HG03571 (cell line): ENCODE measurements at regions not wholly inside any gene's neighbourhood (a gene's known extent, or its start where the extent isn't known, plus 50 kb on each side); places are given as distances from the start of the nearest gene placed in this dataset.

Experiments used
- ATAC-seq: cut with Tn5 transposase; IDR thresholded peaks from one replicate; pipeline ENCODE4 v1.9.1; 2021; ENCODE audit not compliant: unreplicated experiment

DNA sequence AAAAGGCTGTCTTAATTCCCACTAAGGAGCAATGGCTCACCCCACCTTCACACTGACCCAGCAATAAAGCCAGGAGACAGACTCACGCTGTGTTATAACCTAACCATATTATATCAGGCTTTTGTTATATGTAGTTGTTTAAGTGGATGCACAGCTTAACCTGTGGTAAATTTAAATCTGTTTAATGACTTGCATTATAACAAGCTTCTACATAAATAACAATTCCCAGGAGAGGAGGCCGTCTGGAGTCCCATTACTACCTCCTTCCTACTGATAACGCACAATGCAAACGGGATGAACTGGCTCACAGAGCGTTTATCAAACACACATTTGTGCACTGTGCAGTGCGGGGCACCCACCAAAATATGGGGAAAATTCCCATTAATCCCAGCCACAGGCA is 102.1 kb upstream of the MGMT start:
- no peak for ATAC-seq

GRCh38 chr10:129365767-129366402 is 101.2 kb upstream of the MGMT start:
- no peak for ATAC-seq

- no peak for ATAC-seq
Observed at GRCh38 chr10:129366450-129366849, 100.6 kb upstream of the MGMT start.

DNA sequence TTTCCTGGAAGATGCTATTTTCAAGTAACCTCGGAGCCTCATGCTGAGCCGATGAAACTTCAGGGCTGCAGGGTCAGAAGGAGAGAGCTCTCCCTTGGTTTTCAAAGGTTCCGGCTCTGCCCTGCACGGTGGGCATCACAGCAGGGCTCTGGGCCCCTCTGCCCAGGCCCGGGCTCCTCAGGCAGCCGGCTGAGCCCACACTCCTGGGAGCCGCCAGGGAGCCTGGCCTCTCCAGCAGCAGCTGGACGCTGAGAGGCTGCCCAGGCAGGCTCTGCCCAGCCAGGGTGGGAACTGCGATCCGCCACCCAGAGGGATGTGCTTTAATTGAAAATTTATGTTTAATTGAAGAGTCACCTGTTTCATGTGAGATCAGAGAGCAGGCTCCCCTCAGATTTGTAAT is 97.5 kb upstream of the MGMT start:
- ATAC-seq = no peak

GRCh38 chr10:129371541-129371940 is 95.5 kb upstream of the MGMT start:
- ATAC-seq = no peak

- ATAC-seq = no peak
Observed at GRCh38 chr10:129372172-129372571, 94.9 kb upstream of the MGMT start.

GRCh38 chr10:129373231-129373630 is 93.8 kb upstream of the MGMT start:
- ATAC-seq = no peak

- ATAC-seq = no peak
Observed at GRCh38 chr10:129373718-129374117, 93.3 kb upstream of the MGMT start.

DNA sequence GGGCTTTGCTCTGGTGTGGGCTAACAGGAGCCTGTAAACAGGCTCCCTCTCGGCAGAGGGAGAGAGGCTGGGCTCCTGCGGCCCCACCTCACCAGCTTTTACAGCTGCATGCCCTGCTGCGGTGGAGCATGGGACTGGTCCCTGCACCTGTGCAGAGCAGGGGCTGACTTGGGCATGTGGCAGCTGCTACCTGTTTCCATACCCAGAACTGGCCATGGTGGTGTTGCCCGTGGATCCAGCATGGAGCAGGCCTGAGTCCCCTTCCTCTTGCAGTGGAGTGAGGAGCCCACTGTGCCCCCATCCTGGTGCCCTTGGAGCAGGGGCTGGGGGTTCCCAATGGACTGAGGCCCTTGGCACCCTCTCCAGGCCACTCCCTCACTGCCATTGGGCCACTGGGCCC is 91.9 kb upstream of the MGMT start:
- ATAC-seq = no peak

DNA sequence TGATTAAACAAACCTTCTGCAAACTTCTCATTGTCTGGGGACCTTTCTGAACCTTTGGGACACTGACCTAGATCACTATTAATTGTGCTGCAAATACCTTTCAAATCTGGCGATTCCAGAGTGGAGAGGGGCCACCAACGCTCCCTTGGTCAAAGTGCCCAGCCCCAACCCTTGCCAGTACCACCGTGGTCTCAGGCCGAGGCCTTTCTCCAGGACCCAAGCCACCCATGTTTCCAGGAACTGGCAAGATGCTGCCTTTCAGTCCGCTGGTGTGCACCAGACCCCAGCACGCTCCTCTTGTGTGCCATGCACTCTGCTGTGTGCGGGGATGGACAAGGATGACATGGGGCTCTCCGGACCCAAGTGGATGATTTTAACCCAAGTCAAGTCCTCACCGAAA is 91.1 kb upstream of the MGMT start:
- no peak for ATAC-seq

DNA sequence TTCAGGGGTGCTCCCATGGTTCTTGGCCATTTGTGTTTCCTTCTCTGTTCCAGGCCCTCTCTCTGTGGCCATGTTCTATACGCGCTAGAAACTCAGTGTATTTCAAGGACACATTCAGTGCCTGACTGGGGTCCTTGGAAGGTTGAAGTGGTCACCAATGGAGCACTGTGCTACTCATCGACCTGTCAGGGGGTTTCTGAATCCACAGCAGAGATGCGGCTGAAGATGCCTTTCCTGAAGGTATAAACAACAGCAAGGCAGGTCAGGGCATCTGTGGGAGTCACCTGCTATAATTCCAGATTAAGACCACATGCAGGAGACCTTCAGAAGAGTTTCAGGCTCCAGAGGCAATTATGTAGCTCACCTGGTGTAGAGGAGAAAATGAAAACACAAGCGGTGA is 86.8 kb upstream of the MGMT start:
- ATAC-seq = no peak

- ATAC-seq = no peak
Observed at GRCh38 chr10:129381741-129382140, 85.3 kb upstream of the MGMT start.

DNA sequence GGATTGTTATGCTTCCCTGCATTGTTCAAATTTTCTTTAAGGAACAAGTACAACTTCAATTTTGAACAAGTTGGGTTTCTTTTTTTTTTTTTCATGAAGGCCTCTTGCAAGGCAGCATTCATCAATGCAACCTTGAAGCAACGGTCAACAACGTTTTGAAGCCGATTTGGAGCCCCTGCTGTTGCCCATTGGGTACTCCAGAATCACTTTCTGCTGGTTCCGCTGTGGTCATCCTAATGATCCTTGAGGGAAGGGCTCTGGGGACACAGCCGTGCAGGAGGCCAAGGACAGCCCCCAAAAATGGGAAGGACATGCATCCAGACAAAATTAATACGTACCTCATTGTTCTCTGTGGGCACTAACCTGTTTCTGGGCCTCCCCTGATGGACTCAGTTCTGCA is 84.6 kb upstream of the MGMT start:
- ATAC-seq = no peak

GRCh38 chr10:129383651-129384050 is 83.4 kb upstream of the MGMT start:
- no peak for ATAC-seq

GRCh38 chr10:129385600-129385999 is 81.4 kb upstream of the MGMT start:
- no peak for ATAC-seq

DNA sequence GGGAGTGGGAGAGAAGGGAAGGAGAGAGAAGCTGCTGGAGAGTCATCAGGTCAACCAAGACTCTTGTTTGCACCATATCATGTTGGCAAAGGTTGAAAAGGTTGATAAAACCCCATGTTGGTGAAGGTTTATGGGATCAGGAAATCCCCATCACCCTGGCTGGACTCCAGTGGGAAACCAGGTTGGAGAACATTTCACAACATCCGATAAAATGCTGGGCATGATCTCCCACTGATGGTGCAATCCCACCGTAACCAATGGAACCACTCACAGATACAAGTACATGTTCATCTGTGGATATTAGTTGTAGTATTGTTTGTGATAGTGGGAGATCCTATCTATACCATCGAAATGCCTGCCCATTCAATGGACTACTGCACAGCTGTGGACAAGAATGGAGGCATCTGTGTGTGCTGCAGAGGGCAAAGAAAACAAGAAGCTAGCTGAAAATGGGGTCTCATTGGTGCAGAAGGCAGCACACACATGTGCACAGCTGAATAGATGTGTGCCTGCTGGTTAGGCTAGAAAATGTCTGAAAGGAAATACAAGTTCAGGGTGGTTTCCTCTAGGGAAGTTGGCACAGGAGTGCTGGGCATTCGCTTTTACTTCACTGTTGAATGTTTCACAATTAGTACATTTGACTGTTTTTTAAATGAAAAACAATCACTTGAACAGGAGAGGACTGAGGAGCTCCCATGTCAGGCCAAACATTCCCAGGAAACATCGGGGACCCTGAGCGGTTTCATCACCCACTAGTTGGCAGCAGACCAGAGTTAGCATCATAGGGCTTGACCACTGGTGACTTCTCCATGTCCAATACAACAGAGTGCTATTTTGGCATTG is 80.4 kb upstream of the MGMT start:
- ATAC-seq = no peak

GRCh38 chr10:129387258-129387525 is 79.8 kb upstream of the MGMT start:
- no peak for ATAC-seq

DNA sequence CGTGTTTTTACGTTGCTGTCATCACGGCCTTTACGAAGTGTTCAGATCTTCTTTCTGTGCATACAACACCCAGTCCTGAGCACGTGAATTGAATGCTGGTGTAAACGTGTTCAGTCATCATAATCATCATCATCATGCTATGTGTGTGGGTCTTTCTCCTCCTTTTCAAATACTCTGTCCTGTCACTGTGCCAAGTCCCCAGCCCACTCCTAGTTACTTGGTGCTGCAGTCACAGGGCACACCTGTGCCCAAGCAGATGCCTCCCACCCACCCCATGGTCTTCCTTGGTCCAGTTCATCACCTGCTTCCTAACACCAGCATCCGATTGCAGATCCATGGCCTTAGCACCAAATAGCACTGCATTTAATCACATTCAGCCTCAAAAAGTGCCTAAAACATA is 78.6 kb upstream of the MGMT start:
- ATAC-seq = no peak

- no peak for ATAC-seq
Observed at GRCh38 chr10:129389194-129389593, 77.8 kb upstream of the MGMT start.

GRCh38 chr10:129390147-129390546 is 76.9 kb upstream of the MGMT start:
- peak; percentile 59 for ATAC-seq

- no peak for ATAC-seq
Observed at GRCh38 chr10:129390726-129391125, 76.3 kb upstream of the MGMT start.

DNA sequence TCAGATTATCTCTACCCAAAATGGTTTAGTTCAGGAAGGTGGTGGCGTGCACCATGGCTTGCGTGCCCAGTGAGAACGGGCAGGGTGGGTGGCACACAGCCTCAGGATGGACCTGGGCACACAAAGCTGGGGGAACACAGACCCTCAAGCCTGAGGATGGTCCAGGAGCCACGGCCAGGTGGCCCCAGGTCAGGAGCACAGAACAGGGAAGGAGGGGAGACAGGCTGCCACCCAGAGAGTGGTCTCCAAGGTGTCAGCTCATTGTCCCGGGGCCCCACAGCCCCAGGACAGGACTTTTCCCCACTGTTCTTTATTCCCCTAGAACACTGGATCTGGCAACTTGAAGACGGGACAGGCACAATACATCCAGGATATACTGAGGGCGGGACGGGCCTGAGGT is 75.6 kb upstream of the MGMT start:
- ATAC-seq = no peak

- ATAC-seq = no peak
Observed at GRCh38 chr10:129392855-129393254, 74.2 kb upstream of the MGMT start.
